Omental fat pad (tissue), 3 donors: ENCODE measurements at regions not wholly inside any gene's neighbourhood (a gene's known extent, or its start where the extent isn't known, plus 50 kb on each side); places are given as distances from the start of the nearest gene placed in this dataset.

Experiments
- ATAC-seq: fragments of 150-250 bp; one replicate; pipeline ENCODE4 v1.9.1; 2016; ENCODE audit warnings: mild to moderate bottlenecking, moderate library complexity; ENCODE audit not compliant: low FRiP score
- DNase-seq: peaks from one replicate; pipeline ENCODE4 v3.0.0-alpha.2; 2019; ENCODE audit warnings: low spot score
- CTCF ChIP-seq, 3 donors: fragments of 450-650 bp; IDR thresholded peaks; one replicate each; pipeline ENCODE4 v1.5.1; 2016 to 2017; ENCODE audit warnings: antibody characterized with exemption in 3 of 3, mild to moderate bottlenecking in 3 of 3, moderate library complexity in 2 of 3

GRCh38 chr5:167898361-167899042 is 392.9 kb upstream of the WWC1 start:
- ATAC-seq, result no peak
- no peak for DNase-seq

GRCh38 chr5:167899490-167900070 is 391.9 kb upstream of the WWC1 start:
- DNase-seq (no peak), ATAC-seq (no peak)
- TF ChIP-seq CTCF (IDR thresholded peaks at IDR 0.05), result no peak

More at GRCh38 chr5:167898361-167899042, 392.9 kb upstream of the WWC1 start:
- TF ChIP-seq CTCF (IDR thresholded peaks at IDR 0.05), result no peak

- DNase-seq, result no peak
- ATAC-seq, result no peak
- TF ChIP-seq CTCF (IDR thresholded peaks at IDR 0.05), result no peak
Measured at GRCh38 chr5:167900340-167900935, 391.0 kb upstream of the WWC1 start.

GRCh38 chr5:167902298-167902697 is 389.1 kb upstream of the WWC1 start:
- TF ChIP-seq CTCF (IDR thresholded peaks at IDR 0.05), result no peak
- no peak for ATAC-seq

GRCh38 chr5:167903243-167903642 is 388.2 kb upstream of the WWC1 start:
- TF ChIP-seq CTCF (IDR thresholded peaks at IDR 0.05), result no peak
- ATAC-seq, result no peak

More at GRCh38 chr5:167902298-167902697, 389.1 kb upstream of the WWC1 start:
- no peak for DNase-seq

GRCh38 chr5:167903659-167904058 is 387.8 kb upstream of the WWC1 start:
- TF ChIP-seq CTCF (IDR thresholded peaks at IDR 0.05), result no peak
- DNase-seq, result no peak
- ATAC-seq, result no peak

More at GRCh38 chr5:167903243-167903642, 388.2 kb upstream of the WWC1 start:
- DNase-seq, result no peak
